Hepatocyte (in vitro differentiated cells): ENCODE measurements at regions not wholly inside any gene's neighbourhood (a gene's known extent, or its start where the extent isn't known, plus 50 kb on each side); places are given as distances from the start of the nearest gene placed in this dataset.

Experiments
- CTCF ChIP-seq: fragments of 200-600 bp; sonication (generic); IDR thresholded peaks from 2 replicates; pipeline ENCODE4 v1.5.1; 2016; ENCODE audit warnings: antibody characterized with exemption, mild to moderate bottlenecking; ENCODE audit not compliant: poor library complexity
- EZH2phosphoT487 ChIP-seq: fragments of 200-600 bp; sonication (generic); IDR thresholded peaks from one replicate; pipeline ENCODE4 v1.6.1; 2018; ENCODE audit warnings: antibody characterized with exemption, mild to moderate bottlenecking, low read depth, moderate library complexity; ENCODE audit not compliant: unreplicated experiment, severe bottlenecking

- TF ChIP-seq EZH2phosphoT487 (no peak), CTCF (no peak)
Observed at GRCh38 chr5:66248874-66249273, 104.8 kb downstream of the SREK1 start.
